ENCODE measurements at regions not wholly inside any gene's neighbourhood (a gene's known extent, or its start where the extent isn't known, plus 50 kb on each side); places are given as distances from the start of the nearest gene placed in this dataset.

DNA sequence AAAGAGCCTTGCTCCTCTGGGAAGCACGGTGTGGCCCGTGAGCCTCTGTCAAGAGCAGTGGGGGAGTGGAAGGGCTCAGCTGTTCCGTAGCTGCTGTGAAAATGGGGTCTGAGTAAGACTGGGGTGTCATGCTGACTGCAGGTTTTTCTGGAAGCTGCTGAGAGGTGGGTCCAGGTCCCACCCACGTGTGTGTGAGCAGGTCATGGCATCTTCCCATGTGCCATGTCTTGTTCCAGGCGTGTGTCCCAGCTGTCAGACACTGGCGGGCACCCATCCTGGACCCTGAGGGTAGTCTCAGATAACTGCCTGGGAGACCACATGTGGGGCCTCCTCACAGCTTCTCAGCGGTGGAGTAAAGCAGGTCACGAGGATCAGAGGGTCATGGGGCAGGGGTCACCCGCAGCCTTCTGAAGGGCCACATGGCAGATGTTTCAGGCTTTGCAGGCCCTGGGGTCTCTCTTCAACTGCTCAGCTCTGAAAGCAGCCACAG, 92.9 kb downstream of the NPIPB11 start:
- no peak overlapping the region for H3K4me2 ChIP-seq (ENCODE audit: insufficient read depth, low read length)
- TF ChIP-seq BRCA1 (IDR thresholded peaks at IDR 0.05), result no peak
- no peak for TF ChIP-seq BRCA1 (CRISPR knock-in tag; IDR thresholded peaks at IDR 0.05)
- TF ChIP-seq, protein P1, sequence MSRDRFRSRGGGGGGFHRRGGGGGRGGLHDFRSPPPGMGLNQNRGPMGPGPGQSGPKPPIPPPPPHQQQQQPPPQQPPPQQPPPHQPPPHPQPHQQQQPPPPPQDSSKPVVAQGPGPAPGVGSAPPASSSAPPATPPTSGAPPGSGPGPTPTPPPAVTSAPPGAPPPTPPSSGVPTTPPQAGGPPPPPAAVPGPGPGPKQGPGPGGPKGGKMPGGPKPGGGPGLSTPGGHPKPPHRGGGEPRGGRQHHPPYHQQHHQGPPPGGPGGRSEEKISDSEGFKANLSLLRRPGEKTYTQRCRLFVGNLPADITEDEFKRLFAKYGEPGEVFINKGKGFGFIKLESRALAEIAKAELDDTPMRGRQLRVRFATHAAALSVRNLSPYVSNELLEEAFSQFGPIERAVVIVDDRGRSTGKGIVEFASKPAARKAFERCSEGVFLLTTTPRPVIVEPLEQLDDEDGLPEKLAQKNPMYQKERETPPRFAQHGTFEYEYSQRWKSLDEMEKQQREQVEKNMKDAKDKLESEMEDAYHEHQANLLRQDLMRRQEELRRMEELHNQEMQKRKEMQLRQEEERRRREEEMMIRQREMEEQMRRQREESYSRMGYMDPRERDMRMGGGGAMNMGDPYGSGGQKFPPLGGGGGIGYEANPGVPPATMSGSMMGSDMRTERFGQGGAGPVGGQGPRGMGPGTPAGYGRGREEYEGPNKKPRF (IDR thresholded peaks at IDR 0.05; ENCODE audit: low read depth, low read length), result no peak
- TF ChIP-seq, protein P2, sequence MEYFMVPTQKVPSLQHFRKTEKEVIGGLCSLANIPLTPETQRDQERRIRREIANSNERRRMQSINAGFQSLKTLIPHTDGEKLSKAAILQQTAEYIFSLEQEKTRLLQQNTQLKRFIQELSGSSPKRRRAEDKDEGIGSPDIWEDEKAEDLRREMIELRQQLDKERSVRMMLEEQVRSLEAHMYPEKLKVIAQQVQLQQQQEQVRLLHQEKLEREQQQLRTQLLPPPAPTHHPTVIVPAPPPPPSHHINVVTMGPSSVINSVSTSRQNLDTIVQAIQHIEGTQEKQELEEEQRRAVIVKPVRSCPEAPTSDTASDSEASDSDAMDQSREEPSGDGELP (CRISPR knock-in tag; IDR thresholded peaks at IDR 0.05; ENCODE audit: borderline replicate concordance), result peak; percentile 25; the same call in 1 of the 2 replicates
- no peak for TF ChIP-seq SMARCC2 (IDR thresholded peaks at IDR 0.05; ENCODE audit: low read depth)
- TF ChIP-seq, protein P3, sequence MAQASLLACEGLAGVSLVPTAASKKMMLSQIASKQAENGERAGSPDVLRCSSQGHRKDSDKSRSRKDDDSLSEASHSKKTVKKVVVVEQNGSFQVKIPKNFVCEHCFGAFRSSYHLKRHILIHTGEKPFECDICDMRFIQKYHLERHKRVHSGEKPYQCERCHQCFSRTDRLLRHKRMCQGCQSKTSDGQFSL (CRISPR knock-in tag; IDR thresholded peaks at IDR 0.05), result 0 out of 2 replicates have a peak, but pooled peaks have one; percentile 15
- TF ChIP-seq, protein P3 (tag; IDR thresholded peaks at IDR 0.05), result no peak
- TF ChIP-seq RBM39 (optimal IDR thresholded peaks at IDR 0.05; ENCODE audit: low read depth, low read length), result no peak
- ATAC-seq, result no peak
- H3K4me1 ChIP-seq (replicated peaks in 1 of 2; ENCODE audit: control insufficient read depth in 2 of 2, insufficient read depth in 2 of 2, low read length in 2 of 2), result peaks cover 0 to 27% of the 10 kb centered on the region in 2 experiments; a peak in 2 of 5 replicates
- WGBS (ENCODE audit: insufficient coverage, low coverage, missing lambda C conversion rate), result 14% methylated on average over 9 of the region's 9 CpGs
- H3K9me1 ChIP-seq (ENCODE audit: control insufficient read depth, insufficient read depth, low read length), result no peaks in the 10 kb centered on the region
- no peaks in the 10 kb centered on the region for H3K79me2 ChIP-seq (ENCODE audit: control insufficient read depth, insufficient read depth, low read length)
- no peak for DNase-seq (ENCODE audit: extremely low read depth in 1 of 4, low spot score in 3 of 4)
- no TSS peak for BruUV-seq (replicated peaks)
- H3K27me3 ChIP-seq (ENCODE audit: control insufficient read depth in 2 of 2, insufficient read depth in 2 of 2, low read length in 2 of 2), result peaks cover 3 to 49% of the 10 kb centered on the region in 2 experiments; a peak in 4 of 5 replicates
- no peaks in the 10 kb centered on the region for H3K36me3 ChIP-seq (ENCODE audit: control insufficient read depth, insufficient read depth, low read length)
- POLR2A ChIA-PET, result interaction anchor here (1.0 kb wide), 1 partner anchor 27 kb away, joined by 3 read pairs; no protein-coding TSS in a partner anchor
- FAIRE-seq, result no peak
- H3K4me3 ChIP-seq, result no peak overlapping the region
- in situ Hi-C loops (cut with MboI) (no loop called here), intact Hi-C loops (cut with micrococcal nuclease) (no loop called here)
- H2AFZ ChIP-seq (ENCODE audit: low read depth, low read length), result no peak overlapping the region
- H3K9ac ChIP-seq (ENCODE audit: insufficient read depth in 1 of 2, low read depth in 2 of 2, low read length in 2 of 2), result 0 out of 4 replicates have a peak overlapping the region, but pooled peaks of 1 of the 2 experiments have one; percentile 7
- no peaks in the 10 kb centered on the region; the same call in 1 of the 2 replicates for H4K20me1 ChIP-seq (replicated peaks; ENCODE audit: control insufficient read depth, insufficient read depth, low read length)
- no peak overlapping the region for H3K27ac ChIP-seq (ENCODE audit: extremely low read depth, low read depth, low read length)
- no peaks in the 10 kb centered on the region for H3K9me3 ChIP-seq (replicated peaks; ENCODE audit: control insufficient read depth, insufficient read depth, low read depth, low read length)
- CTCF ChIA-PET (ENCODE audit: low intra/inter-chr PET ratio), result no interaction called here

Measured in K562 (cell line).